AG20443 (cell line): ENCODE measurements at regions not wholly inside any gene's neighbourhood (a gene's known extent, or its start where the extent isn't known, plus 50 kb on each side); places are given as distances from the start of the nearest gene placed in this dataset.
"Not testable (repeated sequence)": the region's sequence is repeated elsewhere in the genome, so short reads cannot be mapped to it uniquely, and the experiment has no call there.

Experiments
- DNase-seq: peaks from one replicate; pipeline ENCODE4 v3.0.0; 2012; ENCODE audit warnings: low spot score, mixed read lengths

- DNase-seq, result no peak
Measured at GRCh38 chr17:30584810-30585209, 107.6 kb downstream of the GOSR1 start.

- DNase-seq, result no peak
Measured at GRCh38 chr17:30580916-30581315, 103.7 kb downstream of the GOSR1 start.

DNA sequence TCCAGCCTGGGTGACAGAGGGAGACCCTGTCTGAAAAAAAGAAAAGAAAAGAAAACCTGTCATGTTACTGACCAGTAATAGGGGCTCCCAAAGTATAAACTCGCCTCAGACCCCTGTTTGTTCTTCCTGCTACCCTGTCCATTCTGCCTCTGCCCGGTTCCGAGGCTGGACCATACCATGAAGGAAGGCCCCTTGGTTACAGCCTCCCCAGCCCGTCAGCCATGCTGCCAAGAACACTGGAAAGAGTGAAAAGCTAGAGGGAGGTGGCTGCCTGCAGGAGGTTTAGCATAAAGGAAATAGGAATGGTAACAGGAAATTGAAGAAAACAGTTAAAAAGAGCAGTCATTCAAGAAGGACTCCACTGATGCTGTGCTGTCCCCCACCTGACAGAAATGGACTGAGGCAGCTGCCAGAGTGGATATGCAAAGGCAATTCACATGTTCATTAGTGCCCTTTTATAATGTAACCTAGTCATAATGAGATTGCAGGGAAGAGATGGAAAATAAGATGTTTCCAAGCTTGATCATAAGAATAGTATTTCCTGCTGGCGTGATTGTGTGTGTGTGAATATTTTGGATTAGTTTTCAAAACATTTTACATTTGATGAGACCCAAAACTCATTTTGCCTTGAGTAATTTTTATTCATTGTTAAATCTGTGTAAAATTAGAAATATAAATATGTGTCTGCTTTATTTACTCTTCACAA is 102.6 kb downstream of the GOSR1 start:
- no peak for DNase-seq

GRCh38 chr17:30578015-30578717 is 101.0 kb downstream of the GOSR1 start:
- DNase-seq, result not testable (repeated sequence)
